K562 (cell line): ENCODE measurements at regions not wholly inside any gene's neighbourhood (a gene's known extent, or its start where the extent isn't known, plus 50 kb on each side); places are given as distances from the start of the nearest gene placed in this dataset.

Source experiments
- ATAC-seq: fragments of 200-7000 bp; cut with Tn5 transposase; 3 replicates; pipeline ENCODE4 v1.9.1; 2020; ENCODE audit warnings: moderate library complexity
- BruUV-seq: library from RNA; stranded (reverse); fragments of 400-500 nt; replicated peaks from 2 replicates; lab custom pipeline; 2021; lab: Mats Ljungman, UMichigan
- CTCF ChIA-PET: fragments of 300-600 bp; formaldehyde crosslinking; extraction: SDS; loops from one replicate; lab custom pipeline; 2021; ENCODE audit warnings: low intra/inter-chr PET ratio; lab: Yijun Ruan, JAX
- POLR2A ChIA-PET: fragments of 300-600, 350-650 bp; sonication (Branson Sonifier 250); formaldehyde crosslinking; extraction: SDS; loops from one replicate; lab custom pipeline; 2021; ENCODE audit warnings: antibody characterized with exemption, inconsistent platforms; lab: Yijun Ruan, JAX
- DNase-seq, 4 experiments: peaks; one replicate each; pipeline versions ENCODE4 v3.0.0 to v3.0.0-alpha.2; 2011 to 2018; ENCODE audit warnings: low spot score in 3 of 4, mixed read lengths in 3 of 4; ENCODE audit errors: extremely low read depth in 1 of 4
- FAIRE-seq: peaks from 2 replicates; lab custom pipeline; 2011; peaks lifted over from hg19 to GRCh38; lab: Jason Lieb, UNC
- H2AFZ ChIP-seq: 2 replicates; pipeline ENCODE4 v1.6.0; 2011; ENCODE audit warnings: low read depth, low read length, control low read depth, inconsistent platforms
- H3K27ac ChIP-seq: fragments of 200-600 bp; 3 replicates; pipeline ENCODE4 v1.8.0; 2011; ENCODE audit warnings: low read depth, mild to moderate bottlenecking, control low read depth, inconsistent platforms, low read length, moderate library complexity, mixed read lengths; ENCODE audit errors: extremely low read depth
- H3K27me3 ChIP-seq, 2 experiments: fragments of 300-600 bp in 1 of 2; 2 replicates in 1 of 2; 3 replicates in 1 of 2; pipeline versions ENCODE4 v1.6.0 to v1.8.0; 2011; ENCODE audit warnings: inconsistent platforms in 2 of 2, low read length in 2 of 2, mild to moderate bottlenecking in 1 of 2, mixed read lengths in 1 of 2, moderate library complexity in 1 of 2; ENCODE audit not compliant: control insufficient read depth in 2 of 2, insufficient read depth in 2 of 2
- H3K36me3 ChIP-seq: fragments of 300-600 bp; 3 replicates; pipeline ENCODE4 v1.8.0; 2011; ENCODE audit warnings: mild to moderate bottlenecking, low read length, inconsistent platforms; ENCODE audit not compliant: control insufficient read depth, insufficient read depth
- H3K4me1 ChIP-seq, 2 experiments: fragments of 200-600 bp in 1 of 2; replicated peaks in 1 of 2; 2 replicates in 1 of 2; 3 replicates in 1 of 2; pipeline versions ENCODE4 v1.5.1 to v1.8.0; 2011; ENCODE audit warnings: inconsistent platforms in 2 of 2, low read length in 2 of 2, mild to moderate bottlenecking in 1 of 2, mixed read lengths in 1 of 2, moderate library complexity in 1 of 2; ENCODE audit not compliant: control insufficient read depth in 2 of 2, insufficient read depth in 2 of 2
- H3K4me2 ChIP-seq: 2 replicates; pipeline ENCODE4 v1.6.1; 2011; ENCODE audit warnings: low read length, control low read depth, inconsistent platforms, mixed read lengths; ENCODE audit not compliant: insufficient read depth
- H3K4me3 ChIP-seq: fragments of 200-600 bp; sonication (generic), shearing (Covaris generic); 2 replicates; pipeline ENCODE4 v1.5.1; 2016; ENCODE audit warnings: control low read depth, inconsistent platforms
- H3K79me2 ChIP-seq: fragments of 200-600 bp; 3 replicates; pipeline ENCODE4 v1.8.0; 2011; ENCODE audit warnings: low read length, inconsistent platforms; ENCODE audit not compliant: control insufficient read depth, insufficient read depth
- H3K9ac ChIP-seq, 2 experiments: 2 replicates each; pipeline versions ENCODE4 v1.6.0 to v1.6.1; 2011; ENCODE audit warnings: low read depth in 2 of 2, low read length in 2 of 2, control low read depth in 1 of 2, inconsistent platforms in 1 of 2, mild to moderate bottlenecking in 1 of 2, mixed read lengths in 1 of 2; ENCODE audit not compliant: insufficient read depth in 1 of 2
- H3K9me1 ChIP-seq: one replicate; pipeline ENCODE4 v1.6.0; 2011; ENCODE audit warnings: inconsistent platforms, mild to moderate bottlenecking, low read length, moderate library complexity; ENCODE audit not compliant: control insufficient read depth, insufficient read depth
- H3K9me3 ChIP-seq: replicated peaks from 2 replicates; pipeline ENCODE4 v1.5.1; 2011; ENCODE audit warnings: low read depth, low read length, inconsistent platforms; ENCODE audit not compliant: control insufficient read depth, insufficient read depth
- H4K20me1 ChIP-seq: replicated peaks from 2 replicates; pipeline ENCODE4 v1.6.1; 2011; ENCODE audit warnings: low read length, inconsistent platforms, mixed read lengths; ENCODE audit not compliant: control insufficient read depth, insufficient read depth
- CHD4 ChIP-seq: fragments of 200-600 bp; sonication (generic); IDR thresholded peaks from 3 replicates; pipeline ENCODE4 v1.6.1; 2012; ENCODE audit warnings: low read depth, mild to moderate bottlenecking, mixed read lengths, low read length, inconsistent platforms; ENCODE audit not compliant: insufficient read depth, insufficient replicate concordance, poor library complexity, severe bottlenecking
- FIP1L1 ChIP-seq: fragments of 200-400 bp; formaldehyde crosslinking; IDR thresholded peaks from 2 replicates; pipeline ENCODE4 v1.6.1; 2018; ENCODE audit warnings: mild to moderate bottlenecking, low read depth, low read length; ENCODE audit not compliant: poor library complexity, severe bottlenecking
- ZNF408 ChIP-seq: fragments of 250-450 bp; sonication (Bioruptor Pico); IDR thresholded peaks from 2 replicates; pipeline ENCODE4 v1.4.0; 2020; ENCODE audit warnings: low read depth, mild to moderate bottlenecking, moderate library complexity
- WGBS: fragments of 100-300 bp; shearing (Covaris generic); methylation state at CpG from one replicate; pipeline ENCODE4 v1.1.6; 2016; ENCODE audit warnings: low coverage, mixed read lengths; ENCODE audit not compliant: insufficient coverage; ENCODE audit errors: missing lambda C conversion rate; 5-methylcytosine and 5-hydroxymethylcytosine counted together
- in situ Hi-C: fragments of 300-500 bp; cut with MboI; formaldehyde crosslinking; loops from 4 replicates; pipeline ENCODE4 v1.15.0; 2018; ENCODE audit warnings: inconsistent platforms, mixed read lengths
- intact Hi-C: fragments of 100-400 bp; cut with micrococcal nuclease; formaldehyde crosslinking; loops from 2 replicates; pipeline ENCODE4 v1.14.2; 2022
- TF ChIP-seq, protein P1 (sequence below): fragments of 450-650 bp; IDR thresholded peaks from 2 replicates; pipeline ENCODE4 v1.6.1; 2016; ENCODE audit warnings: antibody characterized with exemption
- TF ChIP-seq, protein P2 (sequence below): sonication (generic); IDR thresholded peaks from 2 replicates; pipeline ENCODE4 v1.6.1; 2016
- TF ChIP-seq, protein P3 (sequence below): IDR thresholded peaks from 2 replicates; pipeline ENCODE4 v1.6.1; 2014; ENCODE audit warnings: antibody characterized with exemption

DNA sequence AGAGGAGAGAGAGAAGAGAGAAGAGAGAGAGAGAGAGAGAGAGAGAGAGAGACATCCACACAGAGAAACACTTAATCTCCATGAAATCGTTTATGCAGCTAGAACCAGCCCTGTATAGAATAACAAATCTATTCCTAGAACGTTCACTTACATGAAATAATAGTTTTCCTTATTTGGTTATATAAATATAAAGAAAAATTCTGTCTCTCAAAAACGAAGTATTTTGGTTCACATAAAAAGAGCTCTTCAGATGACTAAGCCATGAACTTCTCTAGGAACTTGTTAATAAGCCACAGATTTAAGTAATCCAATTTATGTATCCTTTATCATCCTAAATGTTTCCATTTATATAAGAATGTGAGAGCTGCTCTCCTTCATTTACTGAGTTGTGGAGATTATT lies 1315.1 kb upstream of the PCDH7 start:
- TF ChIP-seq CHD4 = no peak
- TF ChIP-seq, protein P1, sequence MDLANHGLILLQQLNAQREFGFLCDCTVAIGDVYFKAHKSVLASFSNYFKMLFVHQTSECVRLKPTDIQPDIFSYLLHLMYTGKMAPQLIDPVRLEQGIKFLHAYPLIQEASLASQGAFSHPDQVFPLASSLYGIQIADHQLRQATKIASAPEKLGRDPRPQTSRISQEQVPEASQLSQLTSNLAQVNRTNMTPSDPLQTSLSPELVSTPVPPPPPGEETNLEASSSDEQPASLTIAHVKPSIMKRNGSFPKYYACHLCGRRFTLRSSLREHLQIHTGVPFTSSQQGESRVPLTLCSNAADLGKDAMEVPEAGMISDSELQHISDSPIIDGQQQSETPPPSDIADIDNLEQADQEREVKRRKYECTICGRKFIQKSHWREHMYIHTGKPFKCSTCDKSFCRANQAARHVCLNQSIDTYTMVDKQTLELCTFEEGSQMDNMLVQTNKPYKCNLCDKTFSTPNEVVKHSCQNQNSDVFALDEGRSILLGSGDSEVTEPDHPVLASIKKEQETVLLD = no peak
- H3K9me1 ChIP-seq = no peaks in the 10 kb centered on the region
- no peaks in the 10 kb centered on the region for H3K27me3 ChIP-seq
- H3K4me1 ChIP-seq = no peaks in the 10 kb centered on the region
- no peak for ATAC-seq
- H4K20me1 ChIP-seq = no peaks in the 10 kb centered on the region
- WGBS = 2% methylated on average over 3 of the region's 3 CpGs
- no peak overlapping the region for H3K9ac ChIP-seq
- ChIA-PET POLR2A (no interaction called here), CTCF (no interaction called here)
- no peak for FAIRE-seq
- intact Hi-C loops (no loop called here), in situ Hi-C loops (no loop called here)
- no peaks in the 10 kb centered on the region for H3K36me3 ChIP-seq
- H3K4me3 ChIP-seq = no peak overlapping the region
- BruUV-seq = no TSS peak
- no peaks in the 10 kb centered on the region for H3K79me2 ChIP-seq
- DNase-seq = no peak
- no peaks in the 10 kb centered on the region for H3K9me3 ChIP-seq
- no peak overlapping the region for H2AFZ ChIP-seq
- no peak overlapping the region for H3K4me2 ChIP-seq
- H3K27ac ChIP-seq = no peak overlapping the region

DNA sequence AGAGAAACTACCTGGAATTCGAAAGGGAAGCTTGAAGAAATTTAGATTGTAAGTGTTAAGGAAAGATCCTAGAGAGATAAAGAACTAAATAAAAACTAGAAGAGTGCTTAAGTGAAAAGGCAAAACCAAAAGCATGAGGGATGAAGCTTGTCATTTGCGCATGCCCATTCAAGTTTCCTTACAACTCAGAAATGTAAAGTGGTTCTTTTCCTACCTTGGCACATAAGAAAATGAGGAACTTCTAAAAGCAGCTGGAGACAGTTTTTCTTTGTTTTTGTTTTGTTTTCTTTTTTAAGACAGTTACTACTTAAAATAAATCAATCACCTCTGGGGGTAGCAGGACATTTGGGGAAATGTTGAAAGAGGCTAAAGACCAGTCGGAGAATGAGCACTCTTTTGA lies 1304.4 kb upstream of the PCDH7 start:
- Histone ChIP-seq H3K4me2 (no peak overlapping the region), H3K4me1 (no peaks in the 10 kb centered on the region), H3K36me3 (no peaks in the 10 kb centered on the region), H3K9me1 (no peaks in the 10 kb centered on the region), H3K79me2 (no peaks in the 10 kb centered on the region), H3K4me3 (no peak overlapping the region), H3K9ac (no peak overlapping the region), H3K27me3 (no peaks in the 10 kb centered on the region), H3K9me3 (no peaks in the 10 kb centered on the region), H3K27ac (no peak overlapping the region), H2AFZ (no peak overlapping the region), H4K20me1 (no peaks in the 10 kb centered on the region)
- DNase-seq (no peak), ATAC-seq (no peak), FAIRE-seq (no peak)
- CTCF ChIA-PET = no interaction called here
- in situ Hi-C loops (no loop called here), intact Hi-C loops (no loop called here)
- no TSS peak for BruUV-seq
- POLR2A ChIA-PET = no interaction called here
- 2% methylated on average over 3 of the region's 3 CpGs for WGBS
- no peak for TF ChIP-seq FIP1L1
- TF ChIP-seq ZNF408 = no peak
- TF ChIP-seq, protein P2, sequence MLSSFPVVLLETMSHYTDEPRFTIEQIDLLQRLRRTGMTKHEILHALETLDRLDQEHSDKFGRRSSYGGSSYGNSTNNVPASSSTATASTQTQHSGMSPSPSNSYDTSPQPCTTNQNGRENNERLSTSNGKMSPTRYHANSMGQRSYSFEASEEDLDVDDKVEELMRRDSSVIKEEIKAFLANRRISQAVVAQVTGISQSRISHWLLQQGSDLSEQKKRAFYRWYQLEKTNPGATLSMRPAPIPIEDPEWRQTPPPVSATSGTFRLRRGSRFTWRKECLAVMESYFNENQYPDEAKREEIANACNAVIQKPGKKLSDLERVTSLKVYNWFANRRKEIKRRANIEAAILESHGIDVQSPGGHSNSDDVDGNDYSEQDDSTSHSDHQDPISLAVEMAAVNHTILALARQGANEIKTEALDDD = no peak
- TF ChIP-seq, protein P3, sequence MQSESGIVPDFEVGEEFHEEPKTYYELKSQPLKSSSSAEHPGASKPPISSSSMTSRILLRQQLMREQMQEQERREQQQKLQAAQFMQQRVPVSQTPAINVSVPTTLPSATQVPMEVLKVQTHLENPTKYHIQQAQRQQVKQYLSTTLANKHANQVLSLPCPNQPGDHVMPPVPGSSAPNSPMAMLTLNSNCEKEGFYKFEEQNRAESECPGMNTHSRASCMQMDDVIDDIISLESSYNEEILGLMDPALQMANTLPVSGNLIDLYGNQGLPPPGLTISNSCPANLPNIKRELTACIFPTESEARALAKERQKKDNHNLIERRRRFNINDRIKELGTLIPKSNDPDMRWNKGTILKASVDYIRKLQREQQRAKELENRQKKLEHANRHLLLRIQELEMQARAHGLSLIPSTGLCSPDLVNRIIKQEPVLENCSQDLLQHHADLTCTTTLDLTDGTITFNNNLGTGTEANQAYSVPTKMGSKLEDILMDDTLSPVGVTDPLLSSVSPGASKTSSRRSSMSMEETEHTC = no peak
